GM12891 (cell line): ENCODE measurements at regions not wholly inside any gene's neighbourhood (a gene's known extent, or its start where the extent isn't known, plus 50 kb on each side); places are given as distances from the start of the nearest gene placed in this dataset.

Experiments
- POLR2A ChIP-seq: IDR thresholded peaks from 2 replicates; pipeline ENCODE4 v1.6.1; 2011; ENCODE audit warnings: low read depth, low read length, control low read depth
- POLR2AphosphoS5 ChIP-seq: IDR thresholded peaks from 2 replicates; pipeline ENCODE4 v1.6.1; 2011; ENCODE audit warnings: low read depth, low read length, control low read depth

- TF ChIP-seq POLR2AphosphoS5 (no peak), POLR2A (no peak)
Observed at GRCh38 chr5:2003690-2004365, 121.1 kb upstream of the IRX4 start.
